GM18502 (cell line): ENCODE measurements at regions not wholly inside any gene's neighbourhood (a gene's known extent, or its start where the extent isn't known, plus 50 kb on each side); places are given as distances from the start of the nearest gene placed in this dataset.

ENCODE experiments used
- ATAC-seq: cut with Tn5 transposase; IDR thresholded peaks from one replicate; pipeline ENCODE4 v1.9.1; 2021; ENCODE audit warnings: mild to moderate bottlenecking; ENCODE audit not compliant: unreplicated experiment, poor library complexity

GRCh38 chr7:9181356-9181755 lies 747.9 kb downstream of the NXPH1 start:
- no peak for ATAC-seq

- no peak for ATAC-seq
Measured at GRCh38 chr7:9186730-9187129, 753.3 kb downstream of the NXPH1 start.

- ATAC-seq = no peak
Measured at GRCh38 chr7:9189703-9190102, 756.3 kb downstream of the NXPH1 start.

- ATAC-seq = no peak
Measured at GRCh38 chr7:9192969-9193368, 759.6 kb downstream of the NXPH1 start.

- no peak for ATAC-seq
Measured at GRCh38 chr7:9200626-9201025, 767.2 kb downstream of the NXPH1 start.

- no peak for ATAC-seq
Measured at GRCh38 chr7:9201928-9202327, 768.5 kb downstream of the NXPH1 start.

- ATAC-seq = no peak
Measured at GRCh38 chr7:9204571-9204970, 771.2 kb downstream of the NXPH1 start.

- no peak for ATAC-seq
Measured at GRCh38 chr7:9210114-9210513, 776.7 kb downstream of the NXPH1 start.

GRCh38 chr7:9217204-9217603 lies 783.8 kb downstream of the NXPH1 start:
- no peak for ATAC-seq

- ATAC-seq = no peak
Measured at GRCh38 chr7:9226500-9226899, 793.1 kb downstream of the NXPH1 start.

GRCh38 chr7:9231630-9232121 lies 798.3 kb downstream of the NXPH1 start:
- no peak for ATAC-seq

- ATAC-seq = no peak
Measured at GRCh38 chr7:9240001-9240400, 806.6 kb downstream of the NXPH1 start.

GRCh38 chr7:9241826-9242225 lies 808.4 kb downstream of the NXPH1 start:
- no peak for ATAC-seq

GRCh38 chr7:9242636-9243035 lies 809.2 kb downstream of the NXPH1 start:
- no peak for ATAC-seq

GRCh38 chr7:9250876-9251275 lies 817.5 kb downstream of the NXPH1 start:
- ATAC-seq = no peak

- no peak for ATAC-seq
Measured at GRCh38 chr7:9264395-9264794, 831.0 kb downstream of the NXPH1 start.

GRCh38 chr7:9280088-9280487 lies 846.7 kb downstream of the NXPH1 start:
- ATAC-seq = no peak

GRCh38 chr7:9283246-9283645 lies 849.8 kb downstream of the NXPH1 start:
- ATAC-seq = no peak

- ATAC-seq = no peak
Measured at GRCh38 chr7:9302436-9302835, 869.0 kb downstream of the NXPH1 start.

GRCh38 chr7:9307131-9307530 lies 873.7 kb downstream of the NXPH1 start:
- no peak for ATAC-seq

GRCh38 chr7:9324513-9324912 lies 891.1 kb downstream of the NXPH1 start:
- ATAC-seq = no peak

- no peak for ATAC-seq
Measured at GRCh38 chr7:9328296-9328695, 894.9 kb downstream of the NXPH1 start.

- ATAC-seq = no peak
Measured at GRCh38 chr7:9349625-9350024, 916.2 kb downstream of the NXPH1 start.
